ENCODE measurements at regions not wholly inside any gene's neighbourhood (a gene's known extent, or its start where the extent isn't known, plus 50 kb on each side); places are given as distances from the start of the nearest gene placed in this dataset.

- Histone ChIP-seq H3K36me3 (no peaks in the 10 kb centered on the region), H3K27me3 (no peaks in the 10 kb centered on the region), H3K27ac (no peak overlapping the region), H3K4me1 (peaks cover 0 to 19% (median 3%) of the 10 kb centered on the region in 4 donors), H3K9me3 (no peaks in the 10 kb centered on the region), H3K4me3 (no peak overlapping the region)
- WGBS, 2 donors, result 91% methylated on average over 4 of the region's 4 CpGs
- no peak for DNase-seq
- TF ChIP-seq POLR2A (IDR thresholded peaks at IDR 0.05), result no peak
- TF ChIP-seq CTCF (IDR thresholded peaks at IDR 0.05), result no peak
- TF ChIP-seq POLR2AphosphoS5 (IDR thresholded peaks at IDR 0.05), result no peak
- TF ChIP-seq EP300 (IDR thresholded peaks at IDR 0.05), result no peak
- intact Hi-C loops (cut with DNase I), result loop anchor here (5.0 to 10.0 kb wide), 3 partner anchors 36 to 203 kb away; partner anchors contain the start of gene NSMCE3
Measured at GRCh38 chr15:29361560-29361959, 91.9 kb upstream of the NSMCE3 start.

GRCh38 chr15:29360152-29360551 is 90.5 kb upstream of the NSMCE3 start:
- no peaks in the 10 kb centered on the region for H3K27me3 ChIP-seq
- DNase-seq, result no peak
- no peak for TF ChIP-seq POLR2AphosphoS5 (IDR thresholded peaks at IDR 0.05)
- no peak for TF ChIP-seq CTCF (IDR thresholded peaks at IDR 0.05)
- no peak for TF ChIP-seq POLR2A (IDR thresholded peaks at IDR 0.05)
- TF ChIP-seq EP300 (IDR thresholded peaks at IDR 0.05), result no peak
- H3K4me3 ChIP-seq, result no peak overlapping the region
- no peaks in the 10 kb centered on the region for H3K9me3 ChIP-seq
- intact Hi-C loops (cut with DNase I), result loop anchor here (5.0 to 10.0 kb wide), 3 partner anchors 37 to 205 kb away; partner anchors contain the start of gene NSMCE3
- WGBS, 2 donors, result 74 to 93% methylated on average over 4 of the region's 4 CpGs
- no peaks in the 10 kb centered on the region for H3K36me3 ChIP-seq
- no peak overlapping the region for H3K27ac ChIP-seq
- H3K4me1 ChIP-seq, result peaks cover 0 to 19% (median 3%) of the 10 kb centered on the region in 4 donors

GRCh38 chr15:29356786-29357185 is 87.2 kb upstream of the NSMCE3 start:
- Histone ChIP-seq H3K4me3 (no peak overlapping the region), H3K9me3 (no peaks in the 10 kb centered on the region), H3K27ac (no peak overlapping the region), H3K27me3 (no peaks in the 10 kb centered on the region), H3K36me3 (no peaks in the 10 kb centered on the region), H3K4me1 (peaks cover 0 to 7% (median 0%) of the 10 kb centered on the region in 4 donors)
- 90 to 93% methylated on average over 1 of the region's 1 CpG for WGBS, 2 donors
- intact Hi-C loops (cut with DNase I), result no loop called here
- DNase-seq, result no peak
- TF ChIP-seq CTCF (IDR thresholded peaks at IDR 0.05) (no peak), EP300 (IDR thresholded peaks at IDR 0.05) (no peak), POLR2AphosphoS5 (IDR thresholded peaks at IDR 0.05) (no peak), POLR2A (IDR thresholded peaks at IDR 0.05) (no peak)

GRCh38 chr15:29355477-29355876 is 85.9 kb upstream of the NSMCE3 start:
- Histone ChIP-seq H3K4me1 (peaks cover 0 to 7% (median 0%) of the 10 kb centered on the region in 4 donors), H3K4me3 (no peak overlapping the region)

More at GRCh38 chr15:29355477-29355876, 85.9 kb upstream of the NSMCE3 start:
- Histone ChIP-seq H3K27ac (no peak overlapping the region), H3K27me3 (no peaks in the 10 kb centered on the region), H3K9me3 (no peaks in the 10 kb centered on the region), H3K36me3 (no peaks in the 10 kb centered on the region)
- intact Hi-C loops (cut with DNase I), result no loop called here
- WGBS, 2 donors, result 81 to 91% methylated on average over 1 of the region's 1 CpG
- no peak for DNase-seq
- no peak for TF ChIP-seq CTCF (IDR thresholded peaks at IDR 0.05)
- TF ChIP-seq POLR2AphosphoS5 (IDR thresholded peaks at IDR 0.05), result no peak
- TF ChIP-seq POLR2A (IDR thresholded peaks at IDR 0.05), result no peak

All from sigmoid colon (tissue), 6 donors.